ENCODE measurements at regions not wholly inside any gene's neighbourhood (a gene's known extent, or its start where the extent isn't known, plus 50 kb on each side); places are given as distances from the start of the nearest gene placed in this dataset.

- no peak for TF ChIP-seq POLR2A (IDR thresholded peaks at IDR 0.05)
- no peak for TF ChIP-seq CTCF (IDR thresholded peaks at IDR 0.05)
These were observed 414.1 kb downstream of the FGF9 start for GRCh38 chr13:22085001-22085400.

Data from testis (tissue), 2 donors.